AG04449 (cell line): ENCODE measurements at regions not wholly inside any gene's neighbourhood (a gene's known extent, or its start where the extent isn't known, plus 50 kb on each side); places are given as distances from the start of the nearest gene placed in this dataset.
"Not testable (repeated sequence)": the region's sequence is repeated elsewhere in the genome, so short reads cannot be mapped to it uniquely, and the experiment has no call there.

Experiments used
- CTCF ChIA-PET: fragments of 350-600 bp; formaldehyde crosslinking; extraction: SDS; loops from one replicate; lab custom pipeline; 2021; ENCODE audit warnings: antibody characterized with exemption; lab: Yijun Ruan, JAX
- POLR2A ChIA-PET: fragments of 400-600, 350-600 bp; formaldehyde crosslinking; extraction: SDS; loops from one replicate; lab custom pipeline; 2020; ENCODE audit warnings: antibody characterized with exemption, inconsistent platforms; lab: Yijun Ruan, JAX
- DNase-seq: peaks from one replicate; pipeline ENCODE4 v3.0.0-alpha.2; 2010; ENCODE audit warnings: low read depth, low spot score
- H3K4me3 ChIP-seq: 2 replicates; pipeline ENCODE4 v1.5.1; 2011; ENCODE audit warnings: low read depth, mild to moderate bottlenecking, control low read depth, low read length
- TF ChIP-seq, protein P1 (sequence below): IDR thresholded peaks from one replicate; pipeline ENCODE4 v1.5.1; 2011; ENCODE audit warnings: mild to moderate bottlenecking, moderate library complexity, low read length, control low read depth, inconsistent platforms; ENCODE audit not compliant: insufficient read depth; ENCODE audit errors: missing control alignments

- H3K4me3 ChIP-seq, CTCF ChIA-PET, DNase-seq, POLR2A ChIA-PET: not testable (repeated sequence)
Observed at GRCh38 chr16:18173945-18174497, 162.5 kb downstream of the NPIPA8 start.

DNA sequence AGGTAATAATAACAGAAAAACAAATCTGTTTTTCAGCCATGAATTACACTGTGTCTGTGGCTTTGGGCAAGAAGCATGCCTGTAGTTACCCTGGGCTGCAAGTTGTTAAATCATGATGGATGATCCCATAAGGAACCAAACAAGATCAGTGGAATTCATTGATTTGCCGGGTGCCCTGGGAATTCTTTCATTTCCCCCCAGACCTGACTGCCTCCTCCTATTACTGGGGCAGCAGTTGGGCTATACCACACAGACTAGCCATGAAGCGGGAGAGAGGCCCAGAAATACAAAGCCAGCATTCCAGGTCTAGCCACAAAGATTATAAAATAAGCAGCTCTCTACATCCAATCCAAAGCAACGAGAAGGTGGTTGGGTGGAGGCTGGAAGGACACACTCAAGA lies 174.2 kb downstream of the NPIPA8 start:
- H3K4me3 ChIP-seq, DNase-seq, CTCF ChIA-PET, POLR2A ChIA-PET: not testable (repeated sequence)

GRCh38 chr16:18161224-18161623 lies 175.3 kb downstream of the NPIPA8 start:
- CTCF ChIA-PET, POLR2A ChIA-PET, H3K4me3 ChIP-seq: not testable (repeated sequence)

DNA sequence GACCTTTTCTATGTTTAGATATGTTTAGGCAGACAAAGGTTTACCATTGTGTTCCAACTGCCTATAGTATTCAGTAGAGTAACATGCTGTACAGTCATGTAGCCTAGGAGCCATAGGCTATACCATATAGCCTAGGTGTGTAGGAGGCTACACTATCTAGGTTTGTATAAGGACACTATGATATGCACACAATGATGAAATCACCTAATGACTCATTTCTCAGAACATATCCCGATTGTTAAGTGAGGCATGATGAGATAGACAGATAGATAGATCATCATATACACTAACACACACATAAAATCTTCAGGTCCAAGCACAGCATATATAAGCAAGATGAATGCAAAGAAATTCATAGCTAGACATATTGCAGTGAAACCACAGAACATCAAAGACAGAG lies 177.4 kb downstream of the NPIPA8 start:
- H3K4me3 ChIP-seq, POLR2A ChIA-PET, DNase-seq, CTCF ChIA-PET: not testable (repeated sequence)

More at GRCh38 chr16:18161224-18161623, 175.3 kb downstream of the NPIPA8 start:
- DNase-seq: not testable (repeated sequence)

- DNase-seq, H3K4me3 ChIP-seq, POLR2A ChIA-PET, CTCF ChIA-PET: not testable (repeated sequence)
Observed at GRCh38 chr16:18157854-18158253, 178.7 kb downstream of the NPIPA8 start.

- CTCF ChIA-PET, H3K4me3 ChIP-seq, POLR2A ChIA-PET, DNase-seq: not testable (repeated sequence)
Observed at GRCh38 chr16:18152832-18153231, 183.7 kb downstream of the NPIPA8 start.

DNA sequence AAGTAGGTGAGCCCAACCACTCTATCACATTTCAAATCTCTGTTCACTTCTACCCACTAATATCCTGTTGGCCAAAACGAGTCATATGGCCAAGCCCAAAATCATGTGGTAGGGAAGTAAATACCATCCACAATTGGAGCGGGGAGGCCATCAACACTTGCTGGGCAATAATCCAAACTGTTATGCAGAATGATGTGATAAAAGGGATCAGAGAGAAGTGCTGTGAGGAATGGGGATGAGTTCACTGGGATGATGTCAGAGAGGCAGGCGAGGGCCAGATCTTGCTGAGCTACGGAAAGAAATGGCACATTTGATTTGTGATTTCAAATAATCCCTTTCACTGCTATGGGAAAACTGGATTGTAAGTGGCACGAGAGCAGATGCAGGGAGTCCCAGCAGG lies 188.4 kb downstream of the NPIPA8 start:
- POLR2A ChIA-PET, H3K4me3 ChIP-seq, CTCF ChIA-PET, DNase-seq: not testable (repeated sequence)

DNA sequence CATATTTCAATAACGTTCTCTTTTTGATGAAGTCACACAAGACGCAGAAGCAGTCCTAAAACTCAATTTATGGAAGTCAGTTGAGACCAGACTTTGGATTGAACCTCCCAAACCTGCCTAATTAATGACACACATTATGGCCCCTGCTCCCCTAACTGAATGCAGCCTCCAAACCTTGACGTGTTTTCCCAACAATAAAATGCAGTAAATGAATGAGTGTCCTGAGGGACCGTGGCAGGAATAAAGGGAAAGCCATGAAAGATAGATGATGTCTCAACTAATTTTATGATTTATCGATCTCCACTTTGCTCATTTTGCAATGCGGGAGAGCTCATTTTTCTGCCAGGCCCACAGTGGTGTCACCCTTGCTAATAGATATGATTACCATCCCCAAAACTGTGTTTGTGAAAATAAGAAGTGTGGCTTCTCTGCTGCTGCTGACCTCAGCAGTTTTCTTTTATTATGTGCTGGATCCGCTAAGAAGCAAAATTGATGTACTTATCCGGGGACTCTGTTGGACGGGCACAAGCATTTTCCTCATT lies 189.9 kb downstream of the NPIPA8 start:
- DNase-seq, CTCF ChIA-PET, H3K4me3 ChIP-seq, POLR2A ChIA-PET: not testable (repeated sequence)

- CTCF ChIA-PET, H3K4me3 ChIP-seq, DNase-seq, POLR2A ChIA-PET: not testable (repeated sequence)
Observed at GRCh38 chr16:18142066-18142465, 194.5 kb downstream of the NPIPA8 start.

- H3K4me3 ChIP-seq, POLR2A ChIA-PET, CTCF ChIA-PET, DNase-seq: not testable (repeated sequence)
Observed at GRCh38 chr16:18136288-18136687, 200.2 kb downstream of the NPIPA8 start.

GRCh38 chr16:18135024-18135423 lies 201.5 kb downstream of the NPIPA8 start:
- DNase-seq, CTCF ChIA-PET, POLR2A ChIA-PET, H3K4me3 ChIP-seq: not testable (repeated sequence)

GRCh38 chr16:18131587-18131986 lies 204.9 kb downstream of the NPIPA8 start:
- POLR2A ChIA-PET, H3K4me3 ChIP-seq, CTCF ChIA-PET, DNase-seq: not testable (repeated sequence)
- TF ChIP-seq, protein P1, sequence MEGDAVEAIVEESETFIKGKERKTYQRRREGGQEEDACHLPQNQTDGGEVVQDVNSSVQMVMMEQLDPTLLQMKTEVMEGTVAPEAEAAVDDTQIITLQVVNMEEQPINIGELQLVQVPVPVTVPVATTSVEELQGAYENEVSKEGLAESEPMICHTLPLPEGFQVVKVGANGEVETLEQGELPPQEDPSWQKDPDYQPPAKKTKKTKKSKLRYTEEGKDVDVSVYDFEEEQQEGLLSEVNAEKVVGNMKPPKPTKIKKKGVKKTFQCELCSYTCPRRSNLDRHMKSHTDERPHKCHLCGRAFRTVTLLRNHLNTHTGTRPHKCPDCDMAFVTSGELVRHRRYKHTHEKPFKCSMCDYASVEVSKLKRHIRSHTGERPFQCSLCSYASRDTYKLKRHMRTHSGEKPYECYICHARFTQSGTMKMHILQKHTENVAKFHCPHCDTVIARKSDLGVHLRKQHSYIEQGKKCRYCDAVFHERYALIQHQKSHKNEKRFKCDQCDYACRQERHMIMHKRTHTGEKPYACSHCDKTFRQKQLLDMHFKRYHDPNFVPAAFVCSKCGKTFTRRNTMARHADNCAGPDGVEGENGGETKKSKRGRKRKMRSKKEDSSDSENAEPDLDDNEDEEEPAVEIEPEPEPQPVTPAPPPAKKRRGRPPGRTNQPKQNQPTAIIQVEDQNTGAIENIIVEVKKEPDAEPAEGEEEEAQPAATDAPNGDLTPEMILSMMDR: peak; percentile 5

- CTCF ChIA-PET, POLR2A ChIA-PET, H3K4me3 ChIP-seq, DNase-seq: not testable (repeated sequence)
Observed at GRCh38 chr16:18130478-18131120, 205.9 kb downstream of the NPIPA8 start.

DNA sequence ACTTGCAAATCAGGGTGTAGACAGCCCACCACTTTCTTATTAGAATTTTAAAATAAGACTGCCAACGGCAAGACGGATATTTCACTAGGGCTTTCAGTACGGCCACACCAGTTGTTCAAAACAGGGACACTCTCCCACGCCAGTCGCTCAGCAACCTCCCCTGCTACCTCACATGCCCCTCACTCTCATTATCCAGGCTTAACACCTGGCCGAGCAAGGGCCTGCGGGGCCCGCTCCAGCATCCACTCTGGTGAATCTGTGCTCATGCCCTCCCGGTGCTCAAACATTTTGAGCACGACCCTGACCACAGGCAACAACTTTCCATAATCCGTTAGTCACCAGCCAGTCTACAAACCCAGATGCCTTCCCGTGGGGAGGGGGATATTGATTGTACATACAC lies 209.5 kb downstream of the NPIPA8 start:
- POLR2A ChIA-PET, H3K4me3 ChIP-seq, DNase-seq, CTCF ChIA-PET: not testable (repeated sequence)

DNA sequence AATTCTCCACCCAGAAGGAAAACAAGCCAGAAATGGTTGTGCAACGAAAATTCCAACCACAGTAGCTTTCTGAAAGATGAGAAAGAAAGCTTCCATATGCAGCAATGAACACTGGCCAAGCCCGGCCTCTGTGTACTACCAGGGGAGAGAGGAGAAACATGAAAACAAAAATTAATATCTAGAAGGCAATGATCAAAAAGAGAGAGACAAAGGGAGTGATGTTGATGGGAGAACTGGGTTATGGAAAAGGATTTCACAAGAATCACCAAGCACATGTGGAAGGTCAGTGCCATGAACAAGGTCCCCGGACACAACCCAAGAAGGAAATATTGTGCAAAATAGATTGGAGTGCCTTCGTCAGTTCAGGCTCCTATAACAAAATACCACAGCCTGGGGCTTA lies 217.4 kb downstream of the NPIPA8 start:
- POLR2A ChIA-PET, DNase-seq, CTCF ChIA-PET, H3K4me3 ChIP-seq: not testable (repeated sequence)

DNA sequence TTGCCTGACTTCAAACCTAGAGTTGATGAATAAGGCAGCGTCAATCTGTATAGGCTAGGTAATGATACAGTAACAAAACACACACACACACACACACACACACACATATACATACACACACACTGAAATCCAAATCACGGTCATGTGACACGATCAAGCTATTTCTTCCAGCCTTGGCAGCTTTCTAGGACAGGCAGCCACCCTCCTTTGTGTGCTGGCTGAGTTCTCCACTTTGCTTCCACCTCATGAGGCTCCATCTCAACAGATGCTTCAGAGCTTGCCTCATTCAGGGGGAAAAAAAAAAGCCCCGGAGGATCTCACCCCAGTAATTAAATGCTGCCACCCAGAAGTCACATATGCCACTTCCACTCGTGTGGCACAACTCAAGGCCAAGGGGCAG lies 217.9 kb downstream of the NPIPA8 start:
- DNase-seq, CTCF ChIA-PET, POLR2A ChIA-PET, H3K4me3 ChIP-seq: not testable (repeated sequence)
